GM23248 (cell line): ENCODE measurements at regions not wholly inside any gene's neighbourhood (a gene's known extent, or its start where the extent isn't known, plus 50 kb on each side); places are given as distances from the start of the nearest gene placed in this dataset.

Experiments
- DNase-seq: peaks from one replicate; pipeline ENCODE4 v3.0.0-alpha.2; 2015
- H2AFZ ChIP-seq: fragments of 200-600 bp; sonication (generic); 2 replicates; pipeline ENCODE4 v1.6.1; 2016; ENCODE audit warnings: antibody characterized with exemption
- H3F3A ChIP-seq: fragments of 200-600 bp; sonication (generic); 2 replicates; pipeline ENCODE4 v1.6.1; 2016; ENCODE audit warnings: mild to moderate bottlenecking, antibody characterized with exemption, mixed run types; ENCODE audit not compliant: insufficient read depth
- H3K27ac ChIP-seq: fragments of 200-600 bp; sonication (generic); 2 replicates; pipeline ENCODE4 v1.5.1; 2016; ENCODE audit warnings: mild to moderate bottlenecking
- H3K27me3 ChIP-seq: fragments of 200-600 bp; sonication (generic); replicated peaks from 2 replicates; pipeline ENCODE4 v1.6.1; 2016; ENCODE audit warnings: mild to moderate bottlenecking; ENCODE audit not compliant: insufficient read depth
- H3K36me3 ChIP-seq: fragments of 200-600 bp; sonication (generic); 2 replicates; pipeline ENCODE4 v1.6.1; 2016; ENCODE audit warnings: low read depth, mild to moderate bottlenecking
- H3K4me1 ChIP-seq: fragments of 200-600 bp; sonication (generic); 2 replicates; pipeline ENCODE4 v1.6.1; 2016; ENCODE audit warnings: mild to moderate bottlenecking; ENCODE audit not compliant: insufficient read depth
- H3K4me2 ChIP-seq: fragments of 200-600 bp; sonication (generic); one replicate; pipeline ENCODE4 v1.6.1; 2016; ENCODE audit warnings: mild to moderate bottlenecking; ENCODE audit not compliant: unreplicated experiment
- H3K4me3 ChIP-seq: fragments of 200-600 bp; sonication (generic); 2 replicates; pipeline ENCODE4 v1.5.1; 2016; ENCODE audit warnings: mild to moderate bottlenecking
- H3K79me2 ChIP-seq: fragments of 200-600 bp; sonication (generic); 2 replicates; pipeline ENCODE4 v1.6.1; 2016; ENCODE audit warnings: mild to moderate bottlenecking; ENCODE audit not compliant: insufficient read depth
- H3K9ac ChIP-seq: fragments of 200-600 bp; sonication (generic); 2 replicates; pipeline ENCODE4 v1.6.1; 2016; ENCODE audit warnings: mild to moderate bottlenecking
- H3K9me2 ChIP-seq: fragments of 200-600 bp; sonication (generic); 2 replicates; pipeline ENCODE4 v1.6.1; 2016; ENCODE audit warnings: mixed run types, mild to moderate bottlenecking, moderate library complexity; ENCODE audit not compliant: insufficient read depth
- H3K9me3 ChIP-seq: fragments of 200-600 bp; sonication (generic); one replicate; pipeline ENCODE4 v1.6.1; 2017; ENCODE audit warnings: low read depth
- H4K20me1 ChIP-seq: fragments of 200-600 bp; sonication (generic); 2 replicates; pipeline ENCODE4 v1.6.0; 2016; ENCODE audit not compliant: insufficient read depth
- EZH2 ChIP-seq: fragments of 200-600 bp; sonication (generic); IDR thresholded peaks from 2 replicates; pipeline ENCODE4 v1.6.1; 2018; ENCODE audit warnings: antibody characterized with exemption, mild to moderate bottlenecking; ENCODE audit not compliant: insufficient read depth, poor library complexity, severe bottlenecking
- EZH2phosphoT487 ChIP-seq: fragments of 200-600 bp; sonication (generic); IDR thresholded peaks from 2 replicates; pipeline ENCODE4 v1.6.1; 2018; ENCODE audit warnings: antibody characterized with exemption, moderate library complexity, mild to moderate bottlenecking, low read depth; ENCODE audit not compliant: insufficient read depth
- WGBS, 2 experiments: methylation state at CpG; one replicate each; pipeline ENCODE4 v1.1.6; 2015 to 2017; ENCODE audit warnings: low lambda C conversion rate in 2 of 2, low coverage in 1 of 2; ENCODE audit errors: missing lambda C conversion rate in 2 of 2; 5-methylcytosine and 5-hydroxymethylcytosine counted together
- in situ Hi-C: fragments of 300-500 bp; cut with MboI; formaldehyde crosslinking; loops from 2 replicates; pipeline ENCODE4 v1.15.0; 2020

GRCh38 chr2:9717886-9718451 lies 87.2 kb upstream of the YWHAQ start:
- in situ Hi-C loops: no loop called here
- no peak overlapping the region for H3K9ac ChIP-seq
- H3K27ac ChIP-seq: no peak overlapping the region
- 77 to 82% methylated on average over 7 of the region's 7 CpGs for WGBS, 2 experiments
- no peaks in the 10 kb centered on the region for H3K4me1 ChIP-seq
- no peak overlapping the region for H3K4me3 ChIP-seq
- no peaks in the 10 kb centered on the region for H3K9me3 ChIP-seq
- no peaks in the 10 kb centered on the region for H4K20me1 ChIP-seq
- H3K27me3 ChIP-seq: no peaks in the 10 kb centered on the region
- H3K9me2 ChIP-seq: no peaks in the 10 kb centered on the region
- no peak for DNase-seq
- TF ChIP-seq EZH2phosphoT487: no peak
- H3K79me2 ChIP-seq: no peaks in the 10 kb centered on the region
- no peak overlapping the region for H2AFZ ChIP-seq
- H3F3A ChIP-seq: no peaks in the 10 kb centered on the region
- no peaks in the 10 kb centered on the region for H3K36me3 ChIP-seq
- no peak overlapping the region for H3K4me2 ChIP-seq

- TF ChIP-seq EZH2: no peak
- TF ChIP-seq EZH2phosphoT487: no peak
- Histone ChIP-seq H3K4me3 (no peak overlapping the region), H3K9me3 (no peaks in the 10 kb centered on the region), H3K27ac (no peak overlapping the region), H3K9me2 (no peaks in the 10 kb centered on the region), H3F3A (no peaks in the 10 kb centered on the region), H3K4me1 (no peaks in the 10 kb centered on the region), H3K79me2 (no peaks in the 10 kb centered on the region), H4K20me1 (no peaks in the 10 kb centered on the region), H3K27me3 (no peaks in the 10 kb centered on the region), H3K4me2 (no peak overlapping the region), H3K36me3 (no peaks in the 10 kb centered on the region), H2AFZ (peak overlapping the region; percentile 57; the same call in 1 of the 2 replicates), H3K9ac (no peak overlapping the region)
- 89 to 96% methylated on average over 9 of the region's 9 CpGs for WGBS, 2 experiments
- DNase-seq: no peak
- in situ Hi-C loops: no loop called here
Observed at GRCh38 chr2:9720352-9721093, 89.7 kb upstream of the YWHAQ start.

- Histone ChIP-seq H3K36me3 (no peaks in the 10 kb centered on the region), H3K9me2 (no peaks in the 10 kb centered on the region), H3F3A (no peaks in the 10 kb centered on the region), H3K9ac (no peak overlapping the region), H3K4me2 (no peak overlapping the region), H2AFZ (peak overlapping the region; percentile 57), H3K9me3 (no peaks in the 10 kb centered on the region), H3K27me3 (no peaks in the 10 kb centered on the region), H3K4me3 (no peak overlapping the region), H3K4me1 (no peaks in the 10 kb centered on the region), H4K20me1 (no peaks in the 10 kb centered on the region), H3K79me2 (no peaks in the 10 kb centered on the region), H3K27ac (no peak overlapping the region)
- 64 to 71% methylated on average over 7 of the region's 7 CpGs for WGBS, 2 experiments
- in situ Hi-C loops: no loop called here
- DNase-seq: no peak
- no peak for TF ChIP-seq EZH2
- TF ChIP-seq EZH2phosphoT487: no peak
Observed at GRCh38 chr2:9721344-9721743, 90.5 kb upstream of the YWHAQ start.

- H3K27ac ChIP-seq: no peak overlapping the region
- no peaks in the 10 kb centered on the region for H3F3A ChIP-seq
- no peak for DNase-seq
- H3K36me3 ChIP-seq: no peaks in the 10 kb centered on the region
- no peak overlapping the region for H2AFZ ChIP-seq
- no peaks in the 10 kb centered on the region for H3K79me2 ChIP-seq
- TF ChIP-seq EZH2: no peak
- TF ChIP-seq EZH2phosphoT487: no peak
- no peaks in the 10 kb centered on the region for H3K27me3 ChIP-seq
- no peaks in the 10 kb centered on the region for H4K20me1 ChIP-seq
- 64 to 100% methylated on average over 3 to 4 of the region's 4 CpGs for WGBS, 2 experiments
- in situ Hi-C loops: no loop called here
- H3K9ac ChIP-seq: no peak overlapping the region
- no peaks in the 10 kb centered on the region for H3K9me2 ChIP-seq
- H3K4me1 ChIP-seq: no peaks in the 10 kb centered on the region
- H3K4me3 ChIP-seq: no peak overlapping the region
- H3K9me3 ChIP-seq: no peaks in the 10 kb centered on the region
- H3K4me2 ChIP-seq: no peak overlapping the region
Observed at GRCh38 chr2:9722451-9722850, 91.7 kb upstream of the YWHAQ start.

- DNase-seq: no peak
- in situ Hi-C loops: no loop called here
- Histone ChIP-seq H3K79me2 (no peaks in the 10 kb centered on the region), H4K20me1 (no peaks in the 10 kb centered on the region), H3K27me3 (no peaks in the 10 kb centered on the region), H3K27ac (no peak overlapping the region), H3F3A (0 out of 2 replicates have a peak, but pooled peaks cover 7% of the 10 kb centered on the region), H3K4me1 (no peaks in the 10 kb centered on the region), H2AFZ (no peak overlapping the region), H3K36me3 (no peaks in the 10 kb centered on the region), H3K9ac (no peak overlapping the region), H3K9me2 (no peaks in the 10 kb centered on the region), H3K4me3 (no peak overlapping the region), H3K4me2 (no peak overlapping the region), H3K9me3 (no peaks in the 10 kb centered on the region)
- TF ChIP-seq EZH2phosphoT487: no peak
- TF ChIP-seq EZH2: no peak
- WGBS, 2 experiments: 76 to 81% methylated on average over 11 of the region's 11 CpGs
Observed at GRCh38 chr2:9724565-9724964, 93.8 kb upstream of the YWHAQ start.
